ENCODE measurements at regions not wholly inside any gene's neighbourhood (a gene's known extent, or its start where the extent isn't known, plus 50 kb on each side); places are given as distances from the start of the nearest gene placed in this dataset.

DNA sequence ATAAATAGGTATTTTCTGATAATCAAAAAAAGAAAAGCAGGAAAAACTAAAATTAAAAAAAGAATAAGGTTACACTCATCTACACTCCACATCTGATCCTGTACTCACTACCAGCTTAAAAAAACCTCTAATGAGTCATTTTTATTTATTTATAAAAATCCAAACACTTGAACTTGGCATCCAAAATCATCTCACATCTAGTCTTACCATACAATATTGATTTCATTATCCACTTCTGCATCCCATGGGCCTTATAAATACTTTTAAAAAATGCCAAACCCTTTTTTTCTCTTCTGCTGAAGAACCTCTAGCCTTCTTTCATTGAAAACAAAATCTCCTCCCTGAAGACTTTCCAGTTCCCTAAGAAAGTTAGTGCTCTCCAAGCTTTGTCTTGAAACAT lies 109.7 kb downstream of the TMTC3 start:
- intact Hi-C loops (cut with DNase I): no loop called here
- DNase-seq (ENCODE audit: low spot score) (no peak), ATAC-seq (peak; percentile 77)

DNA sequence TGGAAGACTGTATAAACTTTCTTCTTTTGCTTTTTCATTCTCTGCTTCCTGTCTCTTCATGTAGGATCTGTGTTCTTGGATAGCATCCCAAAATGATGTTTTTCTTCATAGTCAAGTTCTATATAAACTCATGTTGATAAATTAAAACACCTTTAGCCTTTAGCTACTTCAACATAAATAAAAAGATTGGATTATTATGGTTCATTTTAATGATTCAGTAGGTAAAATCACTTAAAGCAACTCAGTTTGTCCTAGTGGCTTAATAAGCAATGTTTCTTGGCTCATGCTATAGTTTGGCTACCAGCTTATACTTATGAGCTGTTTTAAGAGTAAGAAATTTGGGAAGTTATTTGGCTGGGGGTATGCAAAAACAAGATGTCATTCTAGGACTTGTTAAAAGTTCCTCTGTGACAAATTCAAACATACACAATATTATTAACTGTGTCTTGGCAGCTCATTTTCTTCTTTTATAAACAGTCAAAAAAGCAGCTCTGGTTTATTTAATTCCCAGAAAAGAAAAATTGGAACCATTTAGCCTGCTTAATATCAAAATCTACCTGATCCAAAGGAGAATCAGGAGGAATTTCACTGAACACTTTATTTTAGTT lies 111.4 kb downstream of the TMTC3 start:
- DNase-seq (ENCODE audit: low spot score): no peak
- ATAC-seq: no peak
- intact Hi-C loops (cut with DNase I): no loop called here

DNA sequence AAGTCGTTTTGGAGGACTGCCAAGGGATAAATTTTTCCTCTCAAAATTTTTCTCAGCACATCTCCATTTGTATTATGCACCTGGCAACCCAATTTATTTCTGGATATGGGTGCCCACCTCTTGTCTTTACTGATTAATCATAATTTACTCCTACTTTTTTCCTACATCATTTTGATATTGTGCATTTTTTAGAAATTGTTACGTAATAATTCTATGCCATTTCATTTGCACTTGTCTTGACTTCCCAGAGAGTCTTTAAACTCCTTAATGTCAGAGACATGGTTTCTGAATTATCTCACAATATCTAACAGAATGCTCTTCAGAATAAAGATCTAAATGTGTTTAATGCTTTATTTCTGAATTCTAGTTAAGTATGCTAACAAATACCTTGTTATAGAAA lies 113.1 kb downstream of the TMTC3 start:
- DNase-seq (ENCODE audit: low spot score): no peak
- intact Hi-C loops (cut with DNase I): no loop called here
- no peak for ATAC-seq

DNA sequence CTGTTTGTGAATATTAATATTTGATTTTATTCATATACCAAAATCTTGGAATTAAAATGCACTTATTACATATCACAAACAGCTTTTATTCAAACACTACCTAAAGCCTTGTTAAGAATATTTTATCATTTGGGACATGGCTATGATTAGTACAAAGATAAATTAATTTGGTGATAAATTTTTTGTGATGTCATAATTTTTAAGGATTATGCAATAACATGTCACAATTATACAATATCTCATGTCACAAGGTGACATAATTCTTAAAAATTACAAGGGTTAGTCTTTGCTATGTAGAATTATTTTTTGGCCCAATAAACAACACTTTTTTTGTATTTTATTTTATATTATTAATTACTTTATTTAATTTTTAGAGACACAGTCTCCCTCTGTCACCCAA lies 113.7 kb downstream of the TMTC3 start:
- intact Hi-C loops (cut with DNase I): no loop called here
- no peak for ATAC-seq
- DNase-seq (ENCODE audit: low spot score): no peak

DNA sequence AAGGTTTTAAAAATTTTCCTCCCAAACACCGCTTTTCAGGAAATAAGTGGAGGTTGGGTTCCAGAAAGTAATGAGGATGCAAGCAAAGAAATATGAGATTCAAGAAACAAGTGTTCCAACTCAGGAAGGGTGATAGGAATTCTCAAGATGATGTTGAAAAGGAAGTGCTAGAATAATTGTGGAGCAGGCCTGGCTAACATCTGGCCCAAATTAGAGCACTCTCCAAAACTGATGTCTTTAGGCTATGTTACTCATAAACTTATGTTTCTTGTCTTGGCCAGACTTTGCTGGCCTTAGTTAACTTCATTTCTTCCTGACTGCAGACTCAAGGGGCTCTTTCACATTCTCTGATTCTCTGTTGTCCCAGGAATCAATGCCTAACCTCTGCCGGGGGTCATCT lies 116.3 kb downstream of the TMTC3 start:
- no peak for DNase-seq (ENCODE audit: low spot score)
- intact Hi-C loops (cut with DNase I): no loop called here
- ATAC-seq: no peak

DNA sequence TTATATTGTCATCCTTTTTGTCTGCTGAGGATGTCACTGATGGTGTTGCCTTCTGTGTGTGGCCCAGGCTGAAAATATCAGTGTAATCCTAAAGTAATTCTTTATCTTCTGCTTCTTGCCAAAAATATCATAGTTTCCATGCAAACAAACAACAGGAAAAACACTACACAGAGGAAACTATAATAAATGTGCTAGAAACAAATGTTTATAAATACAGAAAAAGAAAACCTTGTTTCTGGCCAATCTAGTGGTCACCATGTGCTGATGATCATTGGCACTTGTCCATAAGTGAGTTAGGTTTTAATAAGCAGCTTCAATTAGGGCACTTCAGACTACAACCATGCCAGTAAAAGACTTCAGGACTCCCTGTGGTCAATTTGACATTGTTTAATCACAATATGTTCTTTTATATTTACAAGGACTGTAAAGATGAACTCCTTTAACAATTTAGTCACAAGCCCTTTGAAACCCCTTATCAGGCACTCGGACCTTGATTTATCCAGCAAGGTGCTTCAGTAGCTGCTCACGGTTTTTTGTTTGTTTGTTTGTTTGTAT lies 124.8 kb downstream of the TMTC3 start:
- intact Hi-C loops (cut with DNase I): no loop called here
- no peak for DNase-seq (ENCODE audit: low spot score)
- ATAC-seq: no peak

DNA sequence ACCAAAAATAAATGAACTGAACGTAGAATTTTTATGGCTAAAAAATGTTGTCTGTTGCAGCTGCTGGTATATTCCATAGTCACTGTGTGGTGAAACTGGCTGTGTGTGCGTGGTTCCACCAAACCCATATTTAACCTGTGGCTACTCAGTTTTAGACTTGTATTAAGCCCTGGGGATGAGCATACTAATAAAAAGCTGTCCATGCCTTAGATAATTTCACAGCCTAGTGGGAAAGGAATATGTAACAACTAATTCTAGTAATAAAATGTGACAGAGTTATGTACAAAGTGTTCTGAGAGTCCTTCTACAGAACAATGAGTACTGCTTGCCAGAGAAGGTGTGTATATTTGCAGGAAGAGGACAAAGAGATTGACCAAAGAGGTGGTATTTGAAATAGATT lies 125.5 kb downstream of the TMTC3 start:
- ATAC-seq (no peak), DNase-seq (ENCODE audit: low spot score) (no peak)
- intact Hi-C loops (cut with DNase I): no loop called here

DNA sequence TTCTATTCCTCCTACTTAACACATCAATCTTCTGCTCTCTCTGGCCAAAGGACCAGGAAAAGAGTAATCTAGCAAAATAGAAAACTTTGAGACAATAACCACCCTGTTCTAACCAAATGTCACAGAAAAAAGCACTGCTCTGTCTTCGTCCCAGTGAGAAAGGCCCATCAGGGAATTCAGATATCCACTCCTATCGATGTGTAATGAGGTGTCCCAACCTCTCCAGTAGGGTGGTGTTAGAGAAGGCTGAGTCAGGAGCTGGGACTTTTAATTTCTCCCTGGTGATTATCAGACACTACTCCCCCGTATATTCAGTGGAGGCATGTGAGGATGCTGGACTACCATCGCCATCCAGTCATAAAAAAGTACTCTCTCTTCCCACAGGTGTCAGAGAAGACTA lies 130.3 kb downstream of the TMTC3 start:
- no peak for DNase-seq (ENCODE audit: low spot score)
- intact Hi-C loops (cut with DNase I): no loop called here
- ATAC-seq: no peak

DNA sequence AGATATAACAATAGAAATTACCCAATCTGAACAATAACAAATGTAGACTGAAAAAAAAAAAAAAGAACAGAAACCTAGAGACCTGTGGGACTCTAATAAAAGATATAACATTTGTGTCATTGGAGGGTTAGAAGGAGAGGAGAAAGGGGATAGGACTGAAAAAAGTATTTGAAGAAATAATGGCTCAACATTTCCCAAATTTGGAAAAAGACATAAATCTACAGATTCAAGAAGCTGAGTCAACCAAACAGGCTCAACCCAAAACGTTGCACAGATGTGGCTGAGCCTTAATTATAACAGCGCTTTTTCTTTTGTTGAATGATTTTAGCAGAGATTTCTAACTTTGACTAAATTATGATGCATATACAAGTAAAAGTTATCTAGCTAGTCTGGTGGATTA lies 131.3 kb downstream of the TMTC3 start:
- DNase-seq (ENCODE audit: low spot score): no peak
- intact Hi-C loops (cut with DNase I): no loop called here
- no peak for ATAC-seq

DNA sequence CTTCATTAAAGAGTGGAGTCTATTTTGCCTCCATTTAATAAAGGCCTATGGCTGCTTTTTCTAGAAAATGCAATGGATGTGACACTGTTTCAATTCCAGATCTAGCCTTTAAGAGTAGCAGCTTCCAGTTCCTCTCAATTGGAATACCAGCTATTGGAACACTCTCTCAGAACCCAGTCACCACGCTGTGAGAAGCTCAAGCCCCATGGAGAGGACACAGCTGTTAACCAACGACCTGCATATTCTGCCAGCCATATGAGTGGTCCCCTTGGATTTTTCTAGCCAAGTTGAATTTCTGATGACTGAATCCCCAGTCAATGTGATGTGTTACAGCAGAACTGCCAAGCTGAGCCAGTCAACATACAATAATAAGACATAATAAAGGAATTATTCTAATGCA lies 131.8 kb downstream of the TMTC3 start:
- intact Hi-C loops (cut with DNase I): no loop called here
- ATAC-seq (no peak), DNase-seq (ENCODE audit: low spot score) (no peak)

DNA sequence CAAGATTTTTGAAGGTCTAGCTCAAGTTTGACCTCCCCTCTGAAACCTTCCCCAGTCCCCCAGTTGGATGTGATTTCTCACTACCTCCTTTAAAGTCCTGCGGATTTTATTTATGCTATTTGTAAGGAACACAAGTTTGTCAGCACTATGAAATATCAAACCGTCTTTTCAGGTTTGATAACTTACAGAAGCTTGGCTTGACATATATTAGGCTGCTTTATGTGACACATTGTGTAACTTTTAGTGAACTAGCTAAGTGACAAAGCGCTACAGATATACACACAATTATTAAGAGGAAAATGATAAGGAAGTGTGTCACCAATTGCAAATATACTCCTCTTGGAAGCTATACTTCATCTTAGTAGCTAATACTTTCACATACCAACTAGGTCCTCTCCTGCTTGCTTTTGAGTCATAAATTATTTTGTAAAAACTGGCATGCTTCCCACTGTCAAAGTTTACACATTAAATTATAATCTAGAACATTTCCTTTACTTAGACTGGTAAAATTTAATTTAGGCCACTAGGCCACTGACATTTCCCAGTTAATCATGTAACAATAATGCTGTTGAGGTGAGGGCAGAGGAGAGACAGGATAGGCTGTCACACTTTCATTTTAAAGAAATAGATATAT lies 149.5 kb downstream of the TMTC3 start:
- intact Hi-C loops (cut with DNase I): no loop called here
- ATAC-seq (no peak), DNase-seq (ENCODE audit: low spot score) (no peak)

DNA sequence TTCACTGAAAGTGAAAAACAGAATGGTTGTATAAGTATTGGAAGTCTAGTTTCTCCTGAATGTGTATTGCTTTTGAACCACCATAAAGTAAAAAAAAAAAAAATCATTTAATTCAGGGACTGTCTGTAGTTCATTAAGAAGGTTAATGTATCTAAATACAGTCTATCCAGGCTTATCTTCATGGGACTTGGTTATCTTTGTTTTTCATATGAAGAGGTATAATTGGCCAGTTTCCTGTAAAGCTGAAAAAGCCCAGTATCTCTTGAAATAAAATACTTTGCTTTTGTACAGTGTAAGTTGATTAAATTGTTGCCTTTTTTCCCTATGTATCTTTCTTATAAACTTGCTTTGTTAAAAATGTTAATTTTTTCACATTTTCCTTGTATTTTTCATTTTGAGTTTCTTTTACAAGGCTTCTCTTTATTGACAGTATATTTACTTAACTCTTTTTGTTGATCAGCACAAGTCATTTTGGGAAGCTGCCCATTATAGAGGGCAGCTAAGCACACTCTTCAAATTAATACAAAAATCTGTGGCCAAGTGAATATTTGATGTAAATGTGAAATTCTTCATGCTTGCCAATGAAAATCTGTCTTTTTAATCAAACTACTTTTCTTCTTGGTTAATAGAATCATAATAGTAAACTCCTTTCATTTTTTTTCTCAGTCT lies 156.0 kb downstream of the TMTC3 start:
- ATAC-seq (no peak), DNase-seq (ENCODE audit: low spot score) (no peak)
- intact Hi-C loops (cut with DNase I): no loop called here

DNA sequence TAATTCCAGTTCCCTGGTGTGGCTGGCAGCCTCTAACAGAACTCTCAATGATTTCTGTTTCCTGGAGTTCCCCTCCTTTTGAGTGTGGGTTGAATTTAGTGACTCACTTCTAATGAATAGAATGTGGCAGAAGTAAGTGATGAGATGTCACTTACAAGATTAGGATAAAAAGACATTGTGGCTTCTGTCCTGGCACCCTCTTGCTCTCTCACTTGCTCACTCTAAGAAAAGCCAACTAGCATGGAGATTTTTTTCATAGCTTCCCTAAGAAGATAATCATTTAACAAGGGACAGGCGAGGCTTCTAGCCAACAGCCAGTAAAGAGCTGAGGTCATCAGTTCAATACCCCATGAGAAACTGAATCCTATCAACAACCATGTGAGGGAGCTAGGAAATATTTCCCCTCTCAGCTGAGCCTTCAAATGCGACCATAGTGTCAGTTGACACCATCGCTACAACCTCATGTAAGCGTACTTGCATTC lies 156.7 kb downstream of the TMTC3 start:
- DNase-seq (ENCODE audit: low spot score) (no peak), ATAC-seq (no peak)
- intact Hi-C loops (cut with DNase I): no loop called here

DNA sequence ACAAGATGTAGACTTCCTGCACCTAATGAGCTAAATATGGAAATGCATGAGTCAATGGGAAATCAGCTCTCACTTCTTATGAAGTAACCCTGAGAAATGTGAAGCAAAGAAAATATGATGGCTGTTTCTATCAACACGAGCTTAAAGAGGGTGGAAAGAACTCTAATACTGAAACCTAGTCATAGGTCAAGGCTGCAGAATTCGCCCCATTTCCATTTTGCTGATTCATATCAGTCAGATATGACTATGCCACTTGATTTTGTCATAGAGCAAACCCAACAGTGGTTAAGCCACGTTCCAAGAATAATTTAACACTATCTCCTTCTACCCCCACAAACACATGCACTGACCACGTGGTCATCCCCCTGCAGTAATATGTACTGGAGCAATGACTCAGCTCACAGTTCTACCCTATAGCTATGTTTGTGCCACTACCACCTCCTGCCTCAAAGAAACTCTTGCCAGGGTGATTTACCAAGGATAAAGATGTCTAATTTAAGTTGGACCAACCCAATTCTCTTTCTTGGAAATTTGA lies 157.5 kb downstream of the TMTC3 start:
- no peak for ATAC-seq
- intact Hi-C loops (cut with DNase I): no loop called here
- no peak for DNase-seq (ENCODE audit: low spot score)

DNA sequence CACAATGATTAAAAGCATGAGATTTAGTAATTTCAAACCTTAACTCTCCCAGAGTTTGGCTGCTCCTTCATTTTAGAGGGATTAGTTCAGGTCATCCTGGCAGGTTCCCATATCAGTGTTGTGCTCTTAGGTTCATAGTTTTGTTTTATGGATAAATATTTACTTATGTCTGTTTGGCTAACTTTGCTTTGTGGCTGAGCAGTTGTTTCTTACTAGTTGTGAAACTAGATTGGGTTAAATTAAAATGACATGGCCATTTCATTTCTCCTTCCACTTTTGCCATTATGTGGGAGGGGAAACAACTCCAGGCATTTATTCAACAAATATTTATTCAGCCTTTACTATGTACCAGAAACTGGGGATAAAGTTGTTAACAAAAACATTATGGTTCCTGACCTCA lies 158.8 kb downstream of the TMTC3 start:
- DNase-seq (ENCODE audit: low spot score): no peak
- ATAC-seq: no peak
- intact Hi-C loops (cut with DNase I): no loop called here

DNA sequence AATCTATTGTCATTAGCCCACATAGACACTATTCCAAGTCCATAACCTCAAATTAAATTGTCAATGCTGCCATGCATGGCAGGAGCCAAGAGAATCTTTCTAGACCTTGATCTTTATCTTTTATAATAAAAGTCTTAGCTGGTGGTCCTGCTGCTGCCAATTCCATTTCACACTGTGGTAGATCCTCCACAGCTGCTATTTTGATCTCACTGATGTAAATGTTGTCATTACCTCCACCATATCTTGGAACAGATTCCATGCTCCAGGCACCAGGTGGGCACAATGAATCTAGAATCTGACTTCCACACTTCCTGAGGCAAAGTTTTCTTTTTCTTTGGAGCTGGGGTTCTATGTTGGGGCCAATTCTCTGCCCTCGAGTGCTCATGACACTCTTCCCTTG lies 161.2 kb downstream of the TMTC3 start:
- ATAC-seq (no peak), DNase-seq (ENCODE audit: low spot score) (no peak)
- intact Hi-C loops (cut with DNase I): no loop called here

DNA sequence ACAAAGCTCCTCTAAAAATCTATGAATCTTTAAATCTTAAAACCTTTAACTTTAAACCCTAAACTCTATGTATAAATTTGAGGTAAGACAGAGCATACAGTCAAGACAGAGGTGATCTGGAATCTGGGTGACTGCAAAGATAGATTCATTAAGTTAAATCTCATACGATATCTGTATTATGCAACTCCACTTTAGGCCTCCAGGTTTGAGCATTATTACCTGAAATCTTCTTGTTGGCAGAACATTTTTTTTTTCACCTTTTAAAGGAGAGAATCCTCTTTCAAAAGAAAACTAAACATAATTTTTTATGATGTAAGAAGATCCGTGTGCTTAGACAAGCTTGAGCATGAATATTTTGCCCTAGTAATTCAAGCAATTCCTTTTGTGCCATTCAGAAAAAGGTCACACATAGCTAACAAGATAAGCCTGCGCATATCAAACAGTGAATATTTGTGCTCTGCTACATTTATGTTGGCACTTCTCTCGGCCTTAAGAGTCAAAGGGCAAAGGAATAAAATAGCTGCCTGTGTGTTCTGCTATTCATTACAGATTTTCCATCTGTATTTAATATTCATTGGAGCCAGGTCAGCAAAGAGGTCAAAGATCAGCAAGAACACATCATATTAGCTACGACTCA lies 163.3 kb downstream of the TMTC3 start:
- intact Hi-C loops (cut with DNase I): no loop called here
- no peak for DNase-seq (ENCODE audit: low spot score)
- ATAC-seq: peak; percentile 74

DNA sequence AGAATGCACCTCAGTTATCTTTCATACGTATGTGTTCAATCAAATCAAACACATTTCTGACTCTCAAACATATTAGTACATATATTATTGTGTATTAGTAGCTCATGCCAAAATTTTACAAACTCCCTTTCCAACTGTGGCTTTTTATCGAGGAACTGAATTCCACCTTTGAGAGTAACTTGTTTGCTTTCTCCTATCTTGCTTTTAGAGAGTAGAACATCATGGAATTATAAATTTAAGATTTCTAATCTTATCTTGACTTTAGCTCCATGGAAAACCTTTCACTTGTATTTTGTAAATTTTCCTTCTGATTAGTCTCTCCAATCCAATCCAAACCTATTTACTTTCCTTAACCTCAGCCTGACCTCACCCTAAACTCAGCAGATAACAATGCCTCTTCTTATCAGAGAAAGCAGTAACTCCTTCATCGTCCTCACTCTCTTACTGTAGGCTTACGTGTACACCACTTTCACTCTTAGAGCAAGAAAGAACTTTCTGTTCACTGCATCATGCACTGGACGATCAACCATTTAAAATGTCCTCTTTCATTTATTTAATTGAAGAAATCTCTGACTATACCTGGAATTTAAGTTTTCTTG lies 164.5 kb downstream of the TMTC3 start:
- no peak for DNase-seq (ENCODE audit: low spot score)
- intact Hi-C loops (cut with DNase I): no loop called here
- no peak for ATAC-seq

DNA sequence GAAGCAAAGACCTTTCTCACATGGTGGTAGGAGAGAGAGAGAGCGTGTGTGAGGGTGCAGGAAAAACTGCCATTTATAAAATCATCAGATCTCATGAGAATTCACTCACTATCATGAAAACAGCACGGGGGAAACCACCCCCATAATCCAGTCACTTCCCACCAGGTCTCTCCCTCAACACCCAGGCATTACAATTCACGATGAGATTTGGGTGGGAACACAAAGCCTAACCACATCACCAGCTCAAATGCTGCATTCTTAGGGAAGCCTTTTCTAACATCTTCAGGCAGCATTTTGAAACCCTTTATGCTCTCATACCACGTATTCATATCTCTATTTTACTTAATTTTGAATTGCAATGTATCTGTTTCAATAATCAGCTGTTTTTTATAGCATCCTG lies 165.9 kb downstream of the TMTC3 start:
- DNase-seq (ENCODE audit: low spot score): no peak
- intact Hi-C loops (cut with DNase I): no loop called here
- ATAC-seq: no peak
